ENCODE measurements at regions not wholly inside any gene's neighbourhood (a gene's known extent, or its start where the extent isn't known, plus 50 kb on each side); places are given as distances from the start of the nearest gene placed in this dataset.
"Not testable (repeated sequence)": the region's sequence is repeated elsewhere in the genome, so short reads cannot be mapped to it uniquely, and the experiment has no call there.

GRCh38 chr21:41612674-41613532 lies 104.9 kb upstream of the TMPRSS2 start:
- DNase-seq (ENCODE audit: low read depth in 1 of 2, low spot score in 1 of 2), result no peak
- Histone ChIP-seq H3K4me3 (replicated peaks; ENCODE audit: insufficient read depth, low read length) (no peak overlapping the region), H3K27me3 (ENCODE audit: insufficient read depth, poor library complexity, severe bottlenecking) (peaks cover 3% of the 10 kb centered on the region), H3K27ac (replicated peaks) (no peak overlapping the region)
- TF ChIP-seq POLR2AphosphoS5 (IDR thresholded peaks at IDR 0.05; ENCODE audit: low read depth) (no peak), CTCF (IDR thresholded peaks at IDR 0.05; ENCODE audit: insufficient read depth, low read length) (peak; percentile 21)

DNA sequence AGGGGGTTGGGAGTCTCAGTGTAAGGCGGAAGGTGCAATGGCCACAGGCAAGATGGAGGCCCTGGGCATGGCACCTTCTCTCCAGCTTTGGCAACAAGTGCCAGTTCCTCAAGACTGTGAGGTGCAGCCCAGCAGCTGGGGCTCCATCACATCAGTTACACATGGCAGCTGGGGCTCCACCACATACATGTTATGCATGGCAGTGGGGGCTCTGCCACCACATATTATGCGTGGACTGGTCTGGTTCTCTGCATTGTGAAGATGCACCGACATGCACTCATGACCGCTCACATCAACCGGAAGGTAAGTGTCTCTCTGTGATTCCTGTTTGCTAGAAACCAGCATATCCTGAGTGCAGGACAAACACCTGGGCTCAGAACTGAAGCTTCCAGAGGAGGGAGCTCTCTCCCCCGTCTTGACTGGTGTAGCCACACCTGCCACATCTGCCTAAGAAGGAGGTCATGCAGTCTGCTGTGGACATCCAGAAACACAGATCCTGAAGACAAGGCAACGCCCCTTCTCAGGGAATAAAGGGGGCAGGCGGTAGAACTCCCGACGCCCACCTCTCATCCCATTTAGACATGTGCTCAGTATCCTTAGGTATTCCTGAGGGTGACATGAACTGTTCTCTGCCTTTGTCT lies 104.1 kb upstream of the TMPRSS2 start:
- peaks cover 3% of the 10 kb centered on the region for H3K27me3 ChIP-seq (ENCODE audit: insufficient read depth, poor library complexity, severe bottlenecking)
- H3K4me3 ChIP-seq (replicated peaks; ENCODE audit: insufficient read depth, low read length), result no peak overlapping the region
- H3K27ac ChIP-seq (replicated peaks), result no peak overlapping the region
- DNase-seq (ENCODE audit: low read depth in 1 of 2, low spot score in 1 of 2), result peak in 1 of 2 experiments; percentile 4
- TF ChIP-seq GABPA (IDR thresholded peaks at IDR 0.05; ENCODE audit: low read depth) (no peak), POLR2AphosphoS5 (IDR thresholded peaks at IDR 0.05; ENCODE audit: low read depth) (no peak), SPI1 (IDR thresholded peaks at IDR 0.05; ENCODE audit: borderline replicate concordance, low read depth) (no peak), CTCF (IDR thresholded peaks at IDR 0.05; ENCODE audit: insufficient read depth, low read length) (no peak), REST (IDR thresholded peaks at IDR 0.05; ENCODE audit: insufficient replicate concordance, low read depth) (no peak)

GRCh38 chr21:41611441-41611840 lies 103.5 kb upstream of the TMPRSS2 start:
- TF ChIP-seq CTCF (IDR thresholded peaks at IDR 0.05; ENCODE audit: insufficient read depth, low read length) (no peak), POLR2AphosphoS5 (IDR thresholded peaks at IDR 0.05; ENCODE audit: low read depth) (no peak), GABPA (IDR thresholded peaks at IDR 0.05; ENCODE audit: low read depth) (no peak), SPI1 (IDR thresholded peaks at IDR 0.05; ENCODE audit: borderline replicate concordance, low read depth) (no peak), REST (IDR thresholded peaks at IDR 0.05; ENCODE audit: insufficient replicate concordance, low read depth) (no peak)
- H3K27ac ChIP-seq (replicated peaks), result no peak overlapping the region

GRCh38 chr21:41610840-41611115 lies 102.8 kb upstream of the TMPRSS2 start:
- H3K27ac ChIP-seq (replicated peaks); H3K27me3 ChIP-seq (ENCODE audit: insufficient read depth, poor library complexity, severe bottlenecking); H3K4me3 ChIP-seq (replicated peaks; ENCODE audit: insufficient read depth, low read length); DNase-seq (ENCODE audit: low read depth in 1 of 2, low spot score in 1 of 2): not testable (repeated sequence)

More at GRCh38 chr21:41611441-41611840, 103.5 kb upstream of the TMPRSS2 start:
- H3K4me3 ChIP-seq (replicated peaks; ENCODE audit: insufficient read depth, low read length), result no peak overlapping the region
- no peak for DNase-seq (ENCODE audit: low read depth in 1 of 2, low spot score in 1 of 2)
- H3K27me3 ChIP-seq (ENCODE audit: insufficient read depth, poor library complexity, severe bottlenecking), result peaks cover 3% of the 10 kb centered on the region
